RWPE1 (cell line): ENCODE measurements at regions not wholly inside any gene's neighbourhood (a gene's known extent, or its start where the extent isn't known, plus 50 kb on each side); places are given as distances from the start of the nearest gene placed in this dataset.
"Not testable (repeated sequence)": the region's sequence is repeated elsewhere in the genome, so short reads cannot be mapped to it uniquely, and the experiment has no call there.

Experiments
- CTCF ChIA-PET: fragments of 350-600 bp; sonication (Branson Sonifier 250); formaldehyde crosslinking; extraction: SDS; loops from one replicate; lab custom pipeline; 2021; lab: Yijun Ruan, JAX
- POLR2A ChIA-PET: fragments of 400-600 bp; formaldehyde crosslinking; extraction: SDS; loops from one replicate; lab custom pipeline; 2020; ENCODE audit warnings: antibody characterized with exemption; ENCODE audit not compliant: low non-redundant PET; lab: Yijun Ruan, JAX
- DNase-seq: peaks from one replicate; pipeline ENCODE4 v3.0.0; 2012; ENCODE audit warnings: low spot score
- H3K27ac ChIP-seq: fragments of 450-650 bp; 2 replicates; pipeline ENCODE4 v1.5.1; 2017
- TF ChIP-seq, protein P1 (sequence below): fragments of 450-650 bp; conservative IDR thresholded peaks from 2 replicates; pipeline ENCODE4 v1.5.1; 2017; ENCODE audit warnings: low read depth, mild to moderate bottlenecking

DNA sequence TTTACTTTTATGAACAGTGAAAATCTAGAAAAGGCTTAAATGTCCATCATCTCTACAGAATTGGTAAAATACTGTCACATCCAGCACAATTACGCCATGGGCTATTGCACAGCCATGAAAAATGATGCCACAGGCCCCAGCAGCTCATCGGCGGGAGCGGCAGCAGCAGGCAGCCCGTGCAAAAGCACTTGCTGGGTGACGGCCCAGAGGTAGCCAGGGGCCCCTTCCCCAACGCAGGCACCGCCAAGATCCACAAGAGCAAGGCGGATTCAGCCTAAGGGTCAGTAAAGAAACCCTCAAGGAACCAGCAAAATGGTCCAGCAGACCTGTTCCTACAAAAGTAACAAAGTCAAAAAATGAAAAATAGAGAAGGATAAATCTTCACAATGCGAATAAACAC is 272.7 kb downstream of the AGTPBP1 start:
- no peak for DNase-seq
- CTCF ChIA-PET: no interaction called here
- TF ChIP-seq, protein P1, sequence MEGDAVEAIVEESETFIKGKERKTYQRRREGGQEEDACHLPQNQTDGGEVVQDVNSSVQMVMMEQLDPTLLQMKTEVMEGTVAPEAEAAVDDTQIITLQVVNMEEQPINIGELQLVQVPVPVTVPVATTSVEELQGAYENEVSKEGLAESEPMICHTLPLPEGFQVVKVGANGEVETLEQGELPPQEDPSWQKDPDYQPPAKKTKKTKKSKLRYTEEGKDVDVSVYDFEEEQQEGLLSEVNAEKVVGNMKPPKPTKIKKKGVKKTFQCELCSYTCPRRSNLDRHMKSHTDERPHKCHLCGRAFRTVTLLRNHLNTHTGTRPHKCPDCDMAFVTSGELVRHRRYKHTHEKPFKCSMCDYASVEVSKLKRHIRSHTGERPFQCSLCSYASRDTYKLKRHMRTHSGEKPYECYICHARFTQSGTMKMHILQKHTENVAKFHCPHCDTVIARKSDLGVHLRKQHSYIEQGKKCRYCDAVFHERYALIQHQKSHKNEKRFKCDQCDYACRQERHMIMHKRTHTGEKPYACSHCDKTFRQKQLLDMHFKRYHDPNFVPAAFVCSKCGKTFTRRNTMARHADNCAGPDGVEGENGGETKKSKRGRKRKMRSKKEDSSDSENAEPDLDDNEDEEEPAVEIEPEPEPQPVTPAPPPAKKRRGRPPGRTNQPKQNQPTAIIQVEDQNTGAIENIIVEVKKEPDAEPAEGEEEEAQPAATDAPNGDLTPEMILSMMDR: no peak
- POLR2A ChIA-PET: no interaction called here
- no peak overlapping the region for H3K27ac ChIP-seq

- POLR2A ChIA-PET: no interaction called here
Observed at GRCh38 chr9:85466834-85467233, 274.9 kb downstream of the AGTPBP1 start.

GRCh38 chr9:85458114-85458864 is 283.5 kb downstream of the AGTPBP1 start:
- CTCF ChIA-PET, H3K27ac ChIP-seq, DNase-seq, POLR2A ChIA-PET: not testable (repeated sequence)

More at GRCh38 chr9:85466834-85467233, 274.9 kb downstream of the AGTPBP1 start:
- DNase-seq: no peak
- TF ChIP-seq, protein P1: no peak
- H3K27ac ChIP-seq: no peak overlapping the region
- CTCF ChIA-PET: no interaction called here

GRCh38 chr9:85453850-85454249 is 287.9 kb downstream of the AGTPBP1 start:
- TF ChIP-seq, protein P1: no peak
- CTCF ChIA-PET: no interaction called here
- POLR2A ChIA-PET: no interaction called here
- DNase-seq: no peak
- no peak overlapping the region for H3K27ac ChIP-seq

DNA sequence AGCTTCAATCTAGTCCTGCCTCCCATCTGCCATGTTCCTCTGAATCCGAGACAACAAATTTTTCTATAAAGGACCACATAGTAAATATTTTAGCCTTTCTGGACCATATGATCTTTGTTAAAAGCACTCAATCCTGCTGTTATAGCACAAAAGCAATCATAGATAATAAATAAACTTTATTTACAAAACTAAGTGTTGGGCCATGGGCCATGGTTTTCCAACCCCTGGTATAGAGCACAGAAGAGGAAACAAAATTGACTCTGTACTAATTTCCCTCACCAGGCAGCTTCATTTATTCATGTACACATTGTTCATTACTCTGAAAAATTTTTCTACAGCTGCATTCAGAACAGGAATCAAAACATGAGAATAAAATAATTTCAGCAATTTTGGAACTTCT is 288.9 kb downstream of the AGTPBP1 start:
- ChIA-PET POLR2A (no interaction called here), CTCF (no interaction called here)
- DNase-seq: no peak
- H3K27ac ChIP-seq: no peak overlapping the region
- TF ChIP-seq, protein P1: no peak

- TF ChIP-seq, protein P1: no peak
- POLR2A ChIA-PET: no interaction called here
- CTCF ChIA-PET: no interaction called here
- no peak overlapping the region for H3K27ac ChIP-seq
- no peak for DNase-seq
Observed at GRCh38 chr9:85451680-85452079, 290.1 kb downstream of the AGTPBP1 start.

DNA sequence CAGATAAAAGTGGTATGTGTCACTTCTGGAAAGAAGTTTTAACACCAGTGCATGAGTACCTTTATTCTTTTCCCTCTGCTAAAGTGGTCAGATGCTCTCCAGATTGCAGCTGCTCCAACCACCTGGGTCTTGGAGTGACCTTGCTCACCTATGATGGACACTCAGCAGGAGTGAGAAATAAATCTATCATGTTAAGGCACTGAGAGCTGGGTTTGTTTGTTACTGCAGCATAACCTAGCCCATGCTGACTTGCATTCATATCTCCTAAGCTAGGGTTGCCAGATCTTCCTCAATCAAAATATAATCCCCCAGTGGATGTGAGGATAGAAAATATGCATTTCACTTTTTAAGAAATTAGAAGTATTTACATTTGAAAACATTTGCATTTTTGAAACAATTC is 295.9 kb downstream of the AGTPBP1 start:
- ChIA-PET POLR2A (no interaction called here), CTCF (no interaction called here)
- DNase-seq: no peak
- TF ChIP-seq, protein P1: no peak
- no peak overlapping the region for H3K27ac ChIP-seq
